ENCODE measurements at regions not wholly inside any gene's neighbourhood (a gene's known extent, or its start where the extent isn't known, plus 50 kb on each side); places are given as distances from the start of the nearest gene placed in this dataset.

DNA sequence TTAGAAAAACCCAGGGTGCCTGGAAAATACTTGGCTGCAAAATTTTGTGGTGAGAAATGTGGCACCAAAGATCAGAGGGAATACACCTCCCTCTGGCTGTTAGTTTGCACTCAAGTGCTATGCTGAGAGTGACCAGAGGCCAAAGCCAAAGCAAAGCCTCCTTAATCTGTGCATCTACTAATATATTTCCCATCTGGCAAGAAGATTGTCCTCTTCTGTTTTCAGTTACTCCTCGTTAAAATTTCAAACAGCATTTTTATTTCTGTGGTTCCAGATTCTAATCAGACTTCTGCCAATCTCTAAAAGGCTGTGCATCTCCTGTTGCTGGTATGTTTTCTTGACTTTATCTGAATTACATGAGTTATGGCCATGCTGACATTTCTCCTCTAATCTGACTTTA lies 327.4 kb downstream of the TBX15 start:
- no peak for DNase-seq
- Mint-ChIP-seq H3K27ac (no peak overlapping the region), H3K4me1 (no peaks in the 10 kb centered on the region), H3K27me3 (no peaks in the 10 kb centered on the region), H3K9me3 (peaks cover 11% of the 10 kb centered on the region), H3K4me3 (no peak overlapping the region), H3K36me3 (ENCODE audit: low read depth) (no peaks in the 10 kb centered on the region)
- no peak for ATAC-seq

DNA sequence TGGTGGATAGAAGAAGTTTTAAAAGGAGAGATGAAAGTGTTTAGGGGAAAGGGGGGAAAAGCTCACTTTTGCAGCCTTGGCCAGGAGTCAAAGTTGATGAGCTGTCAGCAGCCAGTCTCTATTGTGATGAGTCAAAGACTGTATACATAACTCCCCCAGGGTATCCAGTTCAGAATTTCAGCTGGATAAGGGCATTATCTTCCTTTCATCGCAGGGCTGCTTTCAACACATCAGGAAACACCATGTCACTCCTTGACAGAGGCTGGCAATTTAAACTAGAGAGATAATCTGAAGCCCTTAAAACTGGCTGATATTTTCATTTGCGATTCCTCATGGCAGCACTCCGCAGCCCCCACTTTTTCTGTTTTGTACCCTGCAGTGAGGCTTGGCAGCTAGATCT lies 328.5 kb downstream of the TBX15 start:
- DNase-seq = no peak
- Mint-ChIP-seq H3K27ac (no peak overlapping the region), H3K4me3 (no peak overlapping the region), H3K27me3 (no peaks in the 10 kb centered on the region), H3K4me1 (no peaks in the 10 kb centered on the region), H3K9me3 (peaks cover 11% of the 10 kb centered on the region), H3K36me3 (ENCODE audit: low read depth) (no peaks in the 10 kb centered on the region)
- ATAC-seq = no peak

DNA sequence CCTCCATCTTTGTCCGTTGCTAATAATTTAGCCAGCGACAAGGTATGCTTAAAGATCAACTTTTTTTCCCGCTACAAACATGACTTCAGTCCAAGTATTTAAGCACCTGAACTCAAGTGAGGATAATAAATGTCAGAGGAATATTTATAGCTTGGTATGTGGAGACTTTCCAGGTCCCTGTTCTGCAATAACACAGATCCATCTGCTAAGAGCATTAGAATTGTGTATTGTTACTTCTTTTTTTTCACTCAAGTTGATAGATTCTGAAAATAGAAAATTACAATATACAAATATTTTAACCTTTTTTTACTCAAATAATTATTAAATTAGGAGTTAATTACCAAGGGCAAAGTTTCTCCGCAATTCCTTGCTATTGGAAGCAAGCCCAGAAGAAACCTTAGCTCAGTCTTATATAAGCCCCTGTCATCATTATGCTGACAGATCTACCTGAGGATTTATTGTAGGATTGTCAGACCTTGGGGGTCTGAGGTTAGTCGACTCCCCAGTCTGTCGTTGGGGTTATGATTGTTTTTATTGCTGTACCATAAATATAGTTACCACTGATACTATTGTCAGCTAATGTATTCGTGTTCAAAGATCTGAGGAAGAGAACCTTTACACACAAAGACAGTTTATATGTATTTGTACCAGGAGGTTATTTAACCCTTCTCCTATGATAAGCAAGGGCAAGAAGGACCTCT lies 337.9 kb downstream of the TBX15 start:
- DNase-seq (no peak), ATAC-seq (no peak)
- Mint-ChIP-seq H3K4me1 (no peaks in the 10 kb centered on the region), H3K9me3 (peaks cover 4% of the 10 kb centered on the region), H3K27me3 (no peaks in the 10 kb centered on the region), H3K36me3 (ENCODE audit: low read depth) (no peaks in the 10 kb centered on the region), H3K27ac (no peak overlapping the region), H3K4me3 (no peak overlapping the region)

GRCh38 chr1:118649369-118650106 lies 338.6 kb downstream of the TBX15 start:
- Mint-ChIP-seq H3K9me3 (peaks cover 4% of the 10 kb centered on the region), H3K27me3 (no peaks in the 10 kb centered on the region), H3K4me3 (no peak overlapping the region), H3K27ac (no peak overlapping the region), H3K4me1 (no peaks in the 10 kb centered on the region), H3K36me3 (ENCODE audit: low read depth) (no peaks in the 10 kb centered on the region)
- no peak for DNase-seq
- ATAC-seq = no peak

GRCh38 chr1:118636004-118636403 lies 352.1 kb downstream of the TBX15 start:
- no peaks in the 10 kb centered on the region for H3K27me3 Mint-ChIP-seq
- no peak for ATAC-seq
- H3K4me1 Mint-ChIP-seq = no peaks in the 10 kb centered on the region
- no peaks in the 10 kb centered on the region for H3K36me3 Mint-ChIP-seq (ENCODE audit: low read depth)
- H3K4me3 Mint-ChIP-seq = no peak overlapping the region
- H3K9me3 Mint-ChIP-seq = peaks cover 46% of the 10 kb centered on the region
- H3K27ac Mint-ChIP-seq = no peak overlapping the region
- no peak for DNase-seq

- DNase-seq (no peak), ATAC-seq (no peak)
- H3K27me3 Mint-ChIP-seq = no peaks in the 10 kb centered on the region
- H3K9me3 Mint-ChIP-seq = peaks cover 22% of the 10 kb centered on the region
- no peak overlapping the region for H3K4me3 Mint-ChIP-seq
- H3K27ac Mint-ChIP-seq = no peak overlapping the region
- no peaks in the 10 kb centered on the region for H3K4me1 Mint-ChIP-seq
- no peaks in the 10 kb centered on the region for H3K36me3 Mint-ChIP-seq (ENCODE audit: low read depth)
Observed at GRCh38 chr1:118627435-118627834, 360.7 kb downstream of the TBX15 start.

GRCh38 chr1:118621839-118622238 lies 366.3 kb downstream of the TBX15 start:
- H3K9me3 Mint-ChIP-seq = peaks cover 18% of the 10 kb centered on the region
- H3K4me3 Mint-ChIP-seq = no peak overlapping the region
- DNase-seq = no peak
- no peak overlapping the region for H3K27ac Mint-ChIP-seq
- no peaks in the 10 kb centered on the region for H3K4me1 Mint-ChIP-seq
- no peaks in the 10 kb centered on the region for H3K36me3 Mint-ChIP-seq (ENCODE audit: low read depth)
- no peaks in the 10 kb centered on the region for H3K27me3 Mint-ChIP-seq
- no peak for ATAC-seq

DNA sequence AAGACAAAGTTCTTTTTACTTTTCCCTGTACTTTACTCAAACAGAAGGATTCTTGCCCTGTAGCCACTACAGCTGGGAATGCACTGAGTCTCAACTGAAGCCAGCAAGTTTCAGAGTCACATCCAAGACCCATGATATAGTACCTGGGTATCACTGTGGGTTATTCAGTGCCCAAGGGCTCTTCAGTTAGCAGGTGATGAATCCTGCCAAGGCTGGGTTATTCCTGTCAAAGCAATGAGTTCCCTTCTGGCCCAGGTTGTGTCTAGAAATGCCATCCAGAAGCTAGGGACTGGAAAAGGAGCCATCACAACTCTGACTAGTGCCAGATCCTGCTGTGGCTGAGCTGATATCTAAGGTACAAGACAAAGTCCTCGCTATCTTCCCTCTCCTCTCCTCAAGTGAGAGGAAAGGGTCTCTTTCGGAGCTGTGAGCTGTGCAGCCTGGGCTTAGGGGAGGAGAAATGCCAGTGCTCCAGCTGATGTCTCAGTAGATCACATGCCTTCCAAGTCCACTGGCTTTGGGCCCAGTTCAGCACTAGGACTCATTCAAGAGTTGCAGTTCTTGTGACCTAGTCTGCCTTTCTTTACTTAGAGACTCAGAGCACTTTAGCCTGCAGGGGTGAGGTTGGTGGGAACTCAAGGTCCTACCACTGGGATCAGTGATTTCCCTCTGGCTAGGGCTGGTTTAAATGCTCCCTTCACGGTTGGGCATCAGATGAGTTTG lies 369.4 kb downstream of the TBX15 start:
- Mint-ChIP-seq H3K9me3 (peaks cover 15% of the 10 kb centered on the region), H3K4me3 (no peak overlapping the region), H3K27me3 (no peaks in the 10 kb centered on the region), H3K36me3 (ENCODE audit: low read depth) (no peaks in the 10 kb centered on the region), H3K27ac (no peak overlapping the region), H3K4me1 (no peaks in the 10 kb centered on the region)
- ATAC-seq (no peak), DNase-seq (no peak)

GRCh38 chr1:118617916-118618315 lies 370.2 kb downstream of the TBX15 start:
- Mint-ChIP-seq H3K27me3 (no peaks in the 10 kb centered on the region), H3K36me3 (ENCODE audit: low read depth) (no peaks in the 10 kb centered on the region), H3K4me1 (no peaks in the 10 kb centered on the region), H3K9me3 (peaks cover 18% of the 10 kb centered on the region), H3K4me3 (no peak overlapping the region), H3K27ac (no peak overlapping the region)
- ATAC-seq (no peak), DNase-seq (no peak)

- ATAC-seq (no peak), DNase-seq (no peak)
- peaks cover 32% of the 10 kb centered on the region for H3K9me3 Mint-ChIP-seq
- H3K4me3 Mint-ChIP-seq = no peak overlapping the region
- no peaks in the 10 kb centered on the region for H3K36me3 Mint-ChIP-seq (ENCODE audit: low read depth)
- H3K27ac Mint-ChIP-seq = no peak overlapping the region
- no peaks in the 10 kb centered on the region for H3K27me3 Mint-ChIP-seq
- H3K4me1 Mint-ChIP-seq = no peaks in the 10 kb centered on the region
Observed at GRCh38 chr1:118615066-118615465, 373.1 kb downstream of the TBX15 start.

DNA sequence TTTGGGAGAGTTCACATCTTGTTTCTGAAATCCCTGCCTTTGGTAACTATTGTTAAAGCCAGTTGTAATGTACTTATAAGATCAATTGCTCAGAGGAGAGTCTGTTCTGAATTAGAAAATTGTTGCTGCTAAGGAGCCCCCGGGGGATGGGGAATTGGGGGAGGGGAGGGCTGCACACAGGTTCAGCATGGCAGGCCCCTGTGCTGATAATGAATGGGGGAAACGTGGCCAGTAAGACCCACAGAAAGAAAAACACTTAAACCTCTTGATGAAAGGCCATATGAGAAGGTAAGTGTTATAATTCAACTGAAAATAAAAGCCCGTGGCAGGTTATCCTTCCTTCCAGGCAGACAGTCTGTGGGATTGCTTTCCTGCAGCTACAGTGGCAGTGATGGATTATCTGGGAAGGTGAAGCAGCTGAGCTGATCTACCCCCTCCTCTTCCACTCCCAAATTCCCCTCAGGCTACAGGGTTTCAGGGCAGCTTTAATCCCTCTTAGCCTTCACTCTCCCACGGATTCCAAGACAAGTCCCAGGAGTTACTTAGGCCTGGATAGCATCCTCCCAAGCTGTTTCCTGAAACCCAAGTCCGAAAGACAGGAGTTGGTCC lies 398.8 kb downstream of the TBX15 start:
- no peaks in the 10 kb centered on the region for H3K27me3 Mint-ChIP-seq
- peaks cover 16% of the 10 kb centered on the region for H3K9me3 Mint-ChIP-seq
- no peak overlapping the region for H3K4me3 Mint-ChIP-seq
- H3K36me3 Mint-ChIP-seq (ENCODE audit: low read depth) = no peaks in the 10 kb centered on the region
- H3K27ac Mint-ChIP-seq = no peak overlapping the region
- H3K4me1 Mint-ChIP-seq = no peaks in the 10 kb centered on the region
- no peak for DNase-seq
- no peak for ATAC-seq

DNA sequence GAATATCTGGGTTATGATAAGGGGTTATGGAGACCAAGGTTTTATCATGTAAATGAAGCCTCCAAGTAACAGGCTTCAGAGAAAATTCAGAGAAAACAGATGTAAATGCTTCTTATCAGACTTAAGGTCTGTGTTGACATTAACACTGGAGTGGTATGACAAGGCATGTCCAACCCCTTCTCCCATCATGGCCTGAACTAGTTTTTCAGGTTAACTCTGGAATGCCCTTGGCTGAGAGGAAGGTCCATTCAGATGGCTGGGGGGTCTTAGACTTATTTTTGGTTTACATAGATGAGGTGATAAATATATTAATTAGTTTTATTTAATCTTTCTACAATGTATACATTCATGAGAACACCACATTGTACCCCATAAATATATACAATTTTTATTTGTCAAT lies 399.6 kb downstream of the TBX15 start:
- no peaks in the 10 kb centered on the region for H3K4me1 Mint-ChIP-seq
- no peaks in the 10 kb centered on the region for H3K36me3 Mint-ChIP-seq (ENCODE audit: low read depth)
- H3K4me3 Mint-ChIP-seq = no peak overlapping the region
- H3K27ac Mint-ChIP-seq = no peak overlapping the region
- DNase-seq (no peak), ATAC-seq (no peak)
- peaks cover 16% of the 10 kb centered on the region for H3K9me3 Mint-ChIP-seq
- no peaks in the 10 kb centered on the region for H3K27me3 Mint-ChIP-seq

DNA sequence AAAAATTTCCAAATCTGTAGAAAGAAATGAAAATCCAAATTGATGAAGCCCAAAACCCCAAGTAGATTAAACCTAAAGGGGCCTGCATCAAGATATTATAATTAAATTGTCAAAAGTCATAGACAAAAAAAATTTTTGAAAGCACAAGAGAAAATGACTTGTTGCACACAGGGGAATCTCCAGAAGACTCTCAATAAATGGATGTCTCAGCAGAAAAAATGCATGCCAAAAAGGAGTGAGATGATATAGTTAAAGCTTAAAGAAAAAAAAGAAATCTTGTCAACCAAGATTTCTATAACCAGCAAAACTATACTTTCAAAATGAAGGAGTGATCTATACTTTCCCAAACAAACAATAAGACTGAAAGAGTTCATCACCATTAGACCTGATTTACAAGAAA lies 393.2 kb upstream of the SPAG17 start:
- Mint-ChIP-seq H3K9me3 (peaks cover 17% of the 10 kb centered on the region), H3K4me1 (no peaks in the 10 kb centered on the region), H3K36me3 (ENCODE audit: low read depth) (no peaks in the 10 kb centered on the region), H3K4me3 (no peak overlapping the region), H3K27me3 (no peaks in the 10 kb centered on the region), H3K27ac (no peak overlapping the region)
- ATAC-seq (no peak), DNase-seq (no peak)

DNA sequence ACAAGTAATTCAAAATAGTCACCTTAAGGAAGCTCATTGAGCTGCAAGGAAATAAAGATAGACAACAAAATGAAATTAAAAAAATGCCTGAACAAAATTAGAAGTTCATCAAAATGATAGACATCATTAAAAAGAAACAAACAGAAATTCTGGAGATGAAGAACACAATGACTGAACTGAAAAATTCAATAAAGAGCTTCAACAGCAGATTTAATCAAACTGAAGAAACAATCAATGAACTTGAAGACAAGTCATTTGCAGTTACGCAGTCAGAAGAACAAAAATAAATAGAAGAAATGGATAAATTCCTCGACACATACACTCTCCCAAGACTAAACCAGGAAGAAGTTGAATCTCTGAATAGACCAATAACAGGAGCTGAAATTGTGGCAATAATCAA lies 390.0 kb upstream of the SPAG17 start:
- H3K4me3 Mint-ChIP-seq = no peak overlapping the region
- H3K27ac Mint-ChIP-seq = no peak overlapping the region
- ATAC-seq (no peak), DNase-seq (no peak)
- H3K9me3 Mint-ChIP-seq = peaks cover 21% of the 10 kb centered on the region
- no peaks in the 10 kb centered on the region for H3K27me3 Mint-ChIP-seq
- no peaks in the 10 kb centered on the region for H3K4me1 Mint-ChIP-seq
- no peaks in the 10 kb centered on the region for H3K36me3 Mint-ChIP-seq (ENCODE audit: low read depth)

Data from activated naive CD8-positive, alpha-beta T cell treated with anti-CD3 and anti-CD28 coated beads, Interleukin-2, amount 50 U/mL, for 24 hours (primary cell).